HepG2 (cell line): ENCODE measurements at regions not wholly inside any gene's neighbourhood (a gene's known extent, or its start where the extent isn't known, plus 50 kb on each side); places are given as distances from the start of the nearest gene placed in this dataset.

ENCODE experiments used
- AKAP8 ChIP-seq: sonication (generic); formaldehyde crosslinking; IDR thresholded peaks from 2 replicates; pipeline ENCODE4 v1.5.1; 2020; ENCODE audit warnings: mild to moderate bottlenecking, missing genetic modification reagents
- ETV6 ChIP-seq: sonication (generic); formaldehyde crosslinking; conservative IDR thresholded peaks from 2 replicates; pipeline ENCODE4 v1.4.0; 2020; ENCODE audit warnings: missing genetic modification reagents
- EZH2 ChIP-seq: conservative IDR thresholded peaks from 2 replicates; pipeline ENCODE4 v1.6.1; 2012; ENCODE audit warnings: mild to moderate bottlenecking, low read depth, low read length, moderate library complexity
- MYC ChIP-seq: sonication (generic); formaldehyde crosslinking; IDR thresholded peaks from 2 replicates; pipeline ENCODE4 v1.9.0; 2021; ENCODE audit warnings: missing genetic modification reagents, borderline replicate concordance
- REST ChIP-seq, 2 experiments: IDR thresholded peaks; 2 replicates each; pipeline ENCODE4 v1.6.1; 2011 to 2012; ENCODE audit warnings: low read length in 2 of 2, borderline replicate concordance in 1 of 2, low read depth in 1 of 2, mild to moderate bottlenecking in 1 of 2, moderate library complexity in 1 of 2
- ZBTB3 ChIP-seq: sonication (generic); formaldehyde crosslinking; IDR thresholded peaks from 2 replicates; pipeline ENCODE4 v1.4.0; 2020; ENCODE audit warnings: low read depth, mild to moderate bottlenecking, moderate library complexity, missing genetic modification reagents, borderline replicate concordance
- ZBTB33 ChIP-seq: sonication (generic); formaldehyde crosslinking; IDR thresholded peaks from 2 replicates; pipeline ENCODE4 v1.4.0; 2020; ENCODE audit warnings: missing genetic modification reagents
- ZNF3 ChIP-seq: IDR thresholded peaks from 2 replicates; pipeline ENCODE4 v1.7.0; 2017; ENCODE audit warnings: inconsistent platforms

- TF ChIP-seq EZH2 = no peak
- no peak for TF ChIP-seq ETV6
- TF ChIP-seq ZBTB33 = no peak
- no peak for TF ChIP-seq ZNF3
- TF ChIP-seq MYC (CRISPR knock-in tag) = no peak
- TF ChIP-seq AKAP8 = no peak
- no peak for TF ChIP-seq REST (IDR thresholded peaks at IDR 0.05; ENCODE audit: borderline replicate concordance in 1 of 2, low read depth in 1 of 2, low read length in 2 of 2)
- no peak for TF ChIP-seq ZBTB3 (CRISPR knock-in tag)
These were observed 189.3 kb downstream of the ERMARD start for GRCh38 chr6:169940481-169941271.
